GM18907 (cell line): ENCODE measurements at regions not wholly inside any gene's neighbourhood (a gene's known extent, or its start where the extent isn't known, plus 50 kb on each side); places are given as distances from the start of the nearest gene placed in this dataset.

Experiments used
- ATAC-seq: cut with Tn5 transposase; IDR thresholded peaks from one replicate; pipeline ENCODE4 v1.9.1; 2021; ENCODE audit warnings: mild to moderate bottlenecking, moderate library complexity; ENCODE audit not compliant: unreplicated experiment

DNA sequence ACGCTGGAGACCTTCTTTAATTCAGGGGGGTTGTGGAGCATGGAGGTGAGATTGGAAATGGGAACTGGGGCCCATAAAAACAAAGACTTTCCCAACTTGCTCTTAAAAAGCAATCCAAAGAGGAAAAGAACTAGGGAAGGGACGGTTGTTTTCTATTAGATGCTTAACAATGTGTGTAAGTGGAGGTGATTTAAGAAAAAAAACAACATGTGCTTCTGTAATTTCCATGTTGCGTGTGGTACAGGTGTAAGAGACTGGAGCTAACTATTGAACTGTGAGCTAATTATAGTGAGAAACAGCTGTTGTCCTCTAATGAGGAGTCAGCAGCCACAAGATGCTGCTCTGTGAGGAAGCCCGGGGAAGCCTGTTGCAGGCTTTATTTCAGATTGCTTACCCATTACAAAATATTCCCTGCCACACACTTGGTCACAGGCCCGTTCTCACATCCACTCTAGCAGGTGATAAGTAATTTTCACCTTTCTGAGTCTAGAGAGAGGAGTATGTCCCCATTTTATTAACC is 280.6 kb upstream of the PARD3B start:
- ATAC-seq = no peak

DNA sequence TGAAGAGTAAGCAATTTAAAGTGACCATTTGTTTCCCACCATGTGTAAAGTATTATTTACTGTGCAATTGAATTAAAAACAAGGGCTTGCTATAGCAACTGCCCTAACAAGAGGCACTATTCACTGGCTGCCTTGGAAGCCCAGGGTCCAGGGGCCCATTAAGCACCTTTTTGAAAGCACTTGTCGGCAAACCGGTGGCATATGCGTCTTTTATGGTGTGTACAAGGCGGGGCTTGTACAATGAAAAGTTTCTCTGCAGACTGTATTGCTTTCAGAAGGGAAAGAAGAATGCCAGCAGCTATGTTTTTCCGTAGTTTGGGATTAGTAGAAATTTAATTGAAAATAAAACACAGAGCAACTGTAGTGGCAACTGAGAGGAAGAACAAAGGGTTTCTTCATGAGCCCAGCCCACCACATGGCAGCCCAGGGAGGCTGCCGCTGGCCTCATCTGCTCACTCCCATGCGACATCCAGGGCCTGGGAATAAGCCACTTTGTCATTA is 279.5 kb upstream of the PARD3B start:
- ATAC-seq = no peak

DNA sequence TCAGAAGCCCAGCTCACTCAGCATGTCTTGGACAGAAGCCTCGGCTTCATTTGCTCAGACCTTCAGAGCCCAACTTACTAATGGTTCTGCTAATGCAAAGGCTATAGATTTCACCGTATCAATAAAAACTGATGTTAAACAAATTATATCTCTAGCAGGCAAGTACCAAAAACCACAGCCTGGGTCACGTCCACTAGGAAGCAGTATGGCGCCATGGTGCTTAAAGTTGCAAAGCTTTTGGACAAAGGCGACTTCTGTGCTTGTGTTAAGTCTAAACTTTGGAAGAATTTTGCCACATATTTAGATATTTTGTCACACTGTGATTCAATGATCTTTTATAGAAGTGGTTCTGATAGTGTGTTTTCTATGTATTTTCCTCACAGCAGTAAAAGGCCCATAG is 276.8 kb upstream of the PARD3B start:
- ATAC-seq = no peak

DNA sequence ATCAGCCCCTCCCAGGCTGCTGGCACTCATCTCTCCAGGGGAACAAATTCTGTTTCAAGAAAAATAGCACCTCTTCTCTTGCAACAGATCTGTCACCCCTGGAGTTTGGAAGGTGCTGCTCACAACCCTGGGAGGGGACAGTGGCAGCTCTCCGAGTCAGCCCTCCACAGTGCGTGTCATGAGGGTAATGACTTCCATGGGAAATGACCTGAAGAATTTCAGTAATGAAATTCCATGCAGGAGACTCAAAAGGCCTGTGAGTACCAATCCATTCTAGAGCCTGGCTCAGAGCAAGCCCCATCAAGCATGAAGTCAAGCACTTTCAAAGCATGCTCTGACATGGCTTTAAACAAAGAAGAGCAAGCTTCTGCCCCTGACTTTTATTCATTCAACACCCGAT is 276.3 kb upstream of the PARD3B start:
- no peak for ATAC-seq

DNA sequence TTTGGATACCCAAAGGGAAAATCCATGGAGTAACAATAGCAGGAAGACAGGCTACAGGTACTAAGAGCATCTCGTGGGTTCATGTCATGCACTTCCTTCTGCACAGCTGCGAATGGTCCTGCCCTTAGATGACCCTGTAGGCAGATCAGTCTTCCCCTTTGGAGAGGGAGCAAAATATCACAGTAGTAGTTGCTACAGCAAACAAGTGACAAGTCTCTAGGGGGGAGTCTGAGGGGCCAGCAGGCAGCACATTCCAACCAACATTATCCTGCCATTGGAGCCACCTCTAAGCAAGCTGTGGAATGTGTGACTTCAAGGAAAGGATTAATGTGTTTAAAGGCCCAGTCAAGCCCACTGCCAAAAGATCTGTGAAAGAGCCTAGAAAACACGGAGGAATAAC is 273.2 kb upstream of the PARD3B start:
- ATAC-seq = no peak

DNA sequence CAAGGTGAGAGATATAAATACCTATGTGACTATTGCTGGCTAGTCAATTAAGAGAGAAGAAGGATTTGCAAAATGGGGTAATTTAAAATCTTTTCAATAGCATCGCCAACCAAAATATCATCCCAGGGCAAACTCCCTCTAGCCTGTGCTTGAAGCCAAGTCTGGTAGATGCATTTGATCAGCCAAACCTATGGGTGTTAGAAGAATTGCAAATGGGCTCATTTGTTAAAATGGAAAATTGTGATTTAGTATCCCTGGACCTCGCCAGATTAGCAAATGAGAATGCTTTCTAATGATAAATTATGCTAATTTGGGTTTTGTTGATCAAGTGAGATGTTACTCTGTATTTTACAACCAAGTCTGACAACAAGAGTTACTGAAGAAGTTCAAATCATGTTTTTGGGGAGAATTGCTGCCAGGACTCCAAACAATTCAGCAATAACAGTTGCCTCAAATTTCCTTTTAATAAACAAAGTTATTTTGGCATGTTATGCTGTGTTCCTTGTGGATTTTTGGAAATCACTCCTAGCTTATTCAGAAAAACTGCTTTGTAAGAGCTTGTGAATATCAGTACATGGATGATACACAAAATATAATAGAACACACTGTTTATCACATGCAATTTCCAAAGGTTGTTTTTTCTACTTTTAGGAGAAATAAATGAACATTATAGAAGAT is 272.5 kb upstream of the PARD3B start:
- no peak for ATAC-seq

DNA sequence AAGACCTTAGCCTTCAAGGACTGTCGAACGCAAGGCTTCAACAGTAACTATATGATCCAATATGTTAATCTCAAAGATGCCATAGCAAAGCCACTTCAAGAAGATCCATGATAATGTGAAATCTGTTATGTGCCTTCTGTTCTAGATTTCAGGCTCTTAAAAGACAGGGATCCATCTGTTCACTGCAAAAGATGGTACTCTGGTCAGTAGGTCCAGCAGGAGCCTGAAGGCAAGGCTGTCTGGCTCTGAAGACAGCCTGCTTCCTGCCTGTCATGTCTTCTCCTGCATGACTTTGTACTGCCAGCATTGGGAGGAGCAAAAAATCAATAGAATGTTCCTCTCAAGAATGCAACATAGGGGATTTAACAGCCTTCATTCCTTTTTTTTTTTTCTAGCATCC is 270.8 kb upstream of the PARD3B start:
- ATAC-seq = no peak

DNA sequence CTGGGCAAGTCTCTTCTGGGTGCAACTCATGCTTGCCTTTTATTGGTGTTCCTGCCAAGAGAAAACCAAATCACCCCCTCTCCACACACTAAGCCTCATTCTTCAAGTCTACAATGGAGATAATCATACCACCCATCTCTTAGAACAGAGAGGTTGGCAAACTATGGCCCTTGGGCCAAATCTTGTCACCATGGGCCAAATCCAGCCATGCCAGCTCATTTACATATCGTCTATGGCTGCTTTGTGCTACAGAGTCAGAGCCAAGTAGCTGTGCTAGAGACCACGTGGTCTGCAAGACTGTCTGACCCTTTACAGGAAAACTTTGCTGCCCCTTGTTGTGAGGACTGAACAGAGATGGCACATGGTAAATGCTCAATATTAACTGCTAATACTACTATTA is 270.3 kb upstream of the PARD3B start:
- no peak for ATAC-seq

DNA sequence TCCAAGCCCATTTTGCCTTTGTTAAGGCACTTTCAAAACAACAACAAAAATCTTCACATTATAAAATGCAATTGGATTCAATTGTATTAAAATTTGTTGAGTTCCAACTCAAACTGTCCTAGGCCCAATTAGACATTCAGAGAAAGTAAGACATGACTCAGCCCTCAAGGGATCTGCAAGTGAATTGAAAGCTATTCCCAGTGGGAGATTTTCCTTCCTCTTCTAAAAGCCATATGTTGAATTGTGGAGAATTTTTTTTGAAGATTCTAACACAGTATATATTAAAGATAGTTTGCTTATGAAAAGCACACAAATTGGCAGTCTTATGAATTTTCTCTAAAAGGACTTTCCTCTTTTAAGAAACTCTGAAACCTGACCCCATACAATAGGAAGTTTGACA is 268.0 kb upstream of the PARD3B start:
- ATAC-seq = no peak

DNA sequence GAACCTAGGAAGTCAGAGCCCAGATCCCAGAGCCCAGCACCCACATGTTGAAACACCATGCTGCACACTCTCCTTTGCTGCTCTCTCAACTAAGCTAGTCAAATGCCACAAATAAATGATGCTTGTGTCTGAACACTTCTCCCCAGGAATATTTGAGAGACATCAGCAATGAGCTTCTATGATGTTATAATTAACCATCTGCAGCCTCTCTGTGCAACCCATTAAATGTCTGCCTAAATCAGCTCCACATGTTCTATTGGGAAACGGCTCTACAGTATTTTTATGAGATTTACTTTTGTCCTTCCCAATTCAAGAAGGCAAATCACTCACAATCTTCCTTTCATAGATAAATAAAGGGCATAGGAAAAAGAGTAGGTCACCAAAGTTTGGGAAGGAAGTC is 266.8 kb upstream of the PARD3B start:
- ATAC-seq = no peak

DNA sequence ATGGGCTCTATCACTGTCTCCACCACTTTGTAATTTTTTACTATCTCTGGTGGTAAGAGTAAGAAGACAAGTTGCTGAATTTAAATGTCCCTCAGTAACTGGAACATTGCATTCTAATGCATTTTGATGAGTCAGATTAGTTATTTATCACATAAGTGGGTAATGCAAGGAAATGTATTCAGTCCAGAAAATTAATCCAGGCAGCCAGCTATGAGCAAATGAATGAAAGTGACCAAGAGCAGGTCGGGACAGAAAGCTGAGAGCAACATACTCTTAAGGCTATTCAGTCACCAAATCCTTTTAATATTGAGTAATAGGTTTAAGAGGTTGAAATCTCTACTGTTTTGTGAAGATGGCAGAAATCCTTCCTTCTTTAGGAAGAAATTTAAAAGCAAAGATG is 265.5 kb upstream of the PARD3B start:
- ATAC-seq = no peak

DNA sequence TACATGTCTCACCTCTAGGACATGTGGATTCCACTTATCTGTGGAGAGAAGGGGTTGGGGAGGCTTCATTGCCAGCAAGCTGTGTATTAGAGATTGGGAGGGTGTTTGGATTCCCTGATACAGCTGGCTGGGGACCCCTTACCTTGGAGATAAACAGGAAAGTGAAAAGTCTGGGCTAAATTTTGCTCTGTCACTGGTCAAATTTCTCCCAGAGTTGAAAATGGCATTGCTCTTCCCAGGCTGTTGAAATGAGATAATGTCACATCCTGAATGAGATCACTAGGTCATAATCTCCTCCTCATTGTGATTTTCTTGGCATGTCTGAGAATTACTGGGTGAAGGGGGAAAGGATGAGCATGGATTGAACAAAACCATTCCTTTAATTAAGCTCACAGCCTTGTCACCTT is 265.0 kb upstream of the PARD3B start:
- ATAC-seq = no peak

DNA sequence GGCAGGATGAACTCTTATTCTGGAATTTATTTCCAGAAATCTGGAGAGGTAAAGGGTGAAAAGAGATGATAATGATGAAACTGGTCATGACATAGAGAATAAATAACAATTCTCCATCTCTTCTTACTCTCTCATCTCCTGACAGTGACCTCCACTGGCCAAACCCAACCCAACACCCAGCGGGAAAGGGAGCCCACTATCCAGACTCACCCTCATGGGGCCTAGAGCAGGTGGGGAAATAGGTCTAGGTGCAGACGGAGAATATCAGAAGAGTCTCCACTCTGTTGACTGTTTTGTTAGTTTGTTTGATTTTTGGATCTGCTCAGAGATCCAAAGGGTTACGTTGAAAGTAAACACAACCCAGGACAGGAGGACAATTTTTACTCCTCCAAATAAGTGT is 263.2 kb upstream of the PARD3B start:
- no peak for ATAC-seq

DNA sequence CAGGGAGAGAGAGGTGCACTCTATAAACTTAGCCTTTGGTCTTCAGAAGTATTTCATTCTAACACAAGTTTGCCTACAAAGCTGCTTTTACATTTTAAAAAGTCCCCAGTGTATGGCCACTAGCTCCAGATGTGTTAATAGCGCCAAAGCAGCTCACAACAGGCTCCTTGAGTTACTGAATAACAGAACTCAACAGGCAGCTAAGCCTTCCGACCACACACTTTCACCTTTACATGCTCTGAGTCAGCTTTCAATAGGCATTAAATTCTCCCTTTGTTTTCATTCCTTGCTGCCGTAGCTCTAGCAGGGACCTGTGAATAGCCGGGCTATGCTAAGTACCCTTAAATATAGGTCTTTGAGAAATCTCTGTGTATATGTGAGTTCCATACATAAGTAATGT is 262.8 kb upstream of the PARD3B start:
- peak; percentile 83 for ATAC-seq

DNA sequence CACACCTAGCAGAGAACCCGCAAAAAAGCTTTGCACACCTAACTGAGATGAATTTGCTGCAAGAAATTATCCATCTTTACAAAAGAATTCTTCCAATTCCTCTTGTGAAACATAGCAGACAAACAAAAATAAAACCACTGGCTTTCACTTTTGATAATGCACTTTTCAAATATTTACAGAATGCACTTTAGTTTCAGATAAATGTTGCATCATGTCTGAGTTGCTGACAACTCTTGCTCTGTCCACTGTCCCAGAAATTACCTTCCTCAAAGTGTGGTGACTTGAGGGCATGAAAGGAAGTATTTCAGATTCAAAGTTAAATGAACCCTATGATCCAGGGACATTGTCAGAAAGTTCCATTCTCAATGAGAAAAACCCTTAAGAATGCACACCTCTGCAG is 256.2 kb upstream of the PARD3B start:
- ATAC-seq = no peak

DNA sequence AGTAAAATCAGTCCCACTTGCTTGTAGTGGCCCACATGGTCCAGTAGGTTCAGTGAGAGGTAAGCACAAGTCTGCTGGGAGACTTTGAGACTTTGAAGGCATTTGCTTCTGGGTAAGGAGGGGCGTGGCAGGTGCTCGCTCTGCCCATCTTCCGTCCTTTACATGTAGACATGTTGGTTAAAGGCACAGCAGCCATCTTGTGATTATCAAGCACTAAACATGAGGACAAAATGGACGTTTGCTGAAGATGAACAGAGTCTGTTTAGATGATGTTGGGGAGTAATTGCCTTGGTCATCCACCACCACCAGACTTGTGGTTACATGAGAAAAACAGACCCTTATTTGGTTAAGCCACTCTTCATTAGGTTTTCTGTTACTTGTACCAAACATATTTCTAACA is 252.8 kb upstream of the PARD3B start:
- ATAC-seq = no peak

DNA sequence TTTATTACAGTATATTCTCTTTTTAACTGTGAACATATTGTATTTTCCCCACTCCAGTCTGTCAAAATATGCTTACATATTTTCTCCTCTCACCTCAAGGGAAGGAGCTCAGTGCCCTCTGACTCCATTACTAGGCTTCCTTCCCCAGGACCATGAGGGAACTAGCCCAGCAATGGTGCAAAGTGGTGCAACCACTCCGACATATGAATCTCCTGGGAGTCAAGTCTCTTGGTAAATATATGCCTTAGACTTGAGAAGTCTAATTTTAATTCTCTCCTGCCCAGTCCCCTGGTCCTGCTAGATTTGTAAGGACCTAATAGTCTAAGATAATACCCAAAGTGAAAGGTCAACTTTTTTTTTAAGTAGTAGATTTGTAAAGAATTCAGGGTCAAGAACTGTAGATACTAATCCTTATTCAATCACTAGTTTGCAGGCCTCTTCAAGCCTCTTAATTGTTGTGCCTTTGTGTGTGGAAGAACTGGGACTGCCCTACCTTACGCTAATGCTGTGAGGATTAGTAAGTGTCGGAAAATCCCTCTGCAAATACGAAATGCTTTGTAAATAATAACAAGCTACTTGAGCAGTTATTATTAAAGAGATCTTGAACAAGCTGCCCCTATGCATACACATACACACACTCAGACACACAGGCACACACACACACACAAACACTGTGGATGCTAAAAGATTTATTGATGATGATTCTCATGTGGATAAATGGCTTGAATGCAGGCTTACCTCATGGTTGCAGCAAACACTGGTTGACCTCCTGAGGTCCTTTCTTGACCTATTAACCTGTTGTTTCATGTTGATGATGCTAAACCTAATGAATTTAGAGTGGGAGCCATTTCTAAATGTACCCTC is 251.2 kb upstream of the PARD3B start:
- no peak for ATAC-seq

DNA sequence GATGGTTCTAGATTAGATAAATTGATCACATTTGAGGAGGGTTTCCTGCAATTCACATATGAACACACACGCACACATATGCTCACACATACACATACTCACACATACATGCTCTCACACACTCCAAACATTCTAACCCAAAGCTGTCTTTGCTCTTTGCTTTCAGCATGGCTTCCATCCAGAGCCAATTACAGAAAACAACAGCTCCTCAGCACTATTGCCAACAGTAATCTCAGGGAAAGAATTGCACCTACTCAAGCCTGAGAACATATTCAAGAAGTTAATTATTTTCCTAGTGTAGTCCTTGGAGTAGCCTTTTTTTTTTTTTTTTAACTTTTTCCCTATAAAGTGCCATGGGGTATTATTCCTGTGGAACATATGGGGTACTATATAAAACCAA is 246.9 kb upstream of the PARD3B start:
- ATAC-seq = no peak

DNA sequence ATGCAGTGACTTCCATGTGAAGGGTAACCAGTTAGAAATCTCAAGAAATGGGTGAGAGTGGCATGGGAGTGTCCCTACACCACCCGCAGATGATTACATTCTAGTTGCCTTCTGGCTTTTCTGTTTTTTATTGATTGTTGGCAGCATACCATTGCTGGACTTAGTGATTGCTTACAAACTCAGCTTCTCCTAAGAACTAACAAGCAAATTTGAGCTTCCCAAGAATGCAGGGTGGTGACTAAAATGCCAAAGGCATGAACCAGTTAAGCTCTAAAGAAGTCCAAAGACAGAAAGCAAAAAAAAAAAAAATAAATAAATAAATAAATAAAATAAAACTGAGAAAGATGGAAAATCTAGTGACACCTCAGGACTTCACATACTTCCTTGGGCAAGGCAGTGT is 245.5 kb upstream of the PARD3B start:
- ATAC-seq = no peak

DNA sequence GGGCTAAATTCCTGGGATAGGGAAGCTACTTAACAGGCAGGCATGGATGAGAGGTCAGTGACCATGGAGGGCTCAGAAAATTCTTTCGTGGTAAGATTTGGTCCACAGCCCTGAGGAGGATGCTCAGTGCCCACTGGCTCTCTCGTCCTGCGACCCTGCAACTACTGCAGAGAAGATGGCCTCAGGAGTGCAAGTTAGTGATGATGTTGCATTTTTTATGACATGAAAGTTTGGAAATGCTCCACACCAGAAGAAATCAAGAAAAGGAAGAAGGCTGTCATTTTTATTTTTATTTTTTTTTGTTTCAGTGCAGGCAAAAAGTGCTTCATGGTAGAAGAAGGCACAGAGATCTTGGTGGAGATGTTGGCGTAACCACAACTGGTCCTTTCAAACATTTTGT is 238.6 kb upstream of the PARD3B start:
- ATAC-seq = no peak

DNA sequence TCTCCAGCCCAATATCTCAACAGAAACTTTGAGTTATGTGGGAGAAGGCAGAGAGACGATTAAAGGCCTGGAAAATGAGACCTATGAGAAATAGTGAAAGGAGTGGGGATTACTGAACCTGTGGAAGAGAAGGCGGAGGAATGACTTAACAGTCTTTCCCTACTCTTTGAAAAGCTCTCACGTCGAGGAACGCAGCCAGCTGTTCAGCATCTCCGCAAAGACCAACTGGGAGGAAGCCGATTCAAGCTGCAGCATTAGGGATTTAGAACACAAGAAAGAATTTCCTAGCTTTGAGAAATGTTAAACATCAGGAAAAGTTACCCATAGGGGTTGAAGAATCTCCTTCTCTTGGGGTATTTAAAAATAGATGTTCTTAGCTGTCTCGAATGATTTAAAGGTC is 233.2 kb upstream of the PARD3B start:
- ATAC-seq = no peak

DNA sequence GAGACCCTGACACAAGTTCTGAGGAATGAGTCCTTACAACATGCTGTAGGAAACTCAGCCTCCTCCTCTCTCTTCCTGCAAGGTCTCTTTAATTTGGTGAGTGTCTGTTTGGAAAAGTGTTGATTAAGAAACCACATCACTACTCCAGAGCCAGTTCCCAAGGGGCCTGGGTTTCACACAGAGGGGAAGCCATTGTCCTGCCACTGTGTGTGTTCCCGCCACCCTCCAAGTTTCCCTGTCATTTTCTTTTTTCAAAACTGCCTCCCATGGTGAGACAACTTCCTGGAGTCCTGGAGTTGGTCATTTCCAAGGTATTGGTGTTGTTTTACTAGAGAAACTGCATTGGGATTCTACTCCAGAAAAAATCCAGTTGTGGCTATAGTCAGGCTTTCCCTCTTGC is 232.0 kb upstream of the PARD3B start:
- no peak for ATAC-seq
